GM12872 (cell line): ENCODE measurements at regions not wholly inside any gene's neighbourhood (a gene's known extent, or its start where the extent isn't known, plus 50 kb on each side); places are given as distances from the start of the nearest gene placed in this dataset.

Experiments
- TF ChIP-seq, protein P1 (sequence below): IDR thresholded peaks from 3 replicates; pipeline ENCODE4 v1.5.1; 2011; ENCODE audit warnings: low read depth, mild to moderate bottlenecking, low read length, moderate library complexity; ENCODE audit not compliant: insufficient read depth

DNA sequence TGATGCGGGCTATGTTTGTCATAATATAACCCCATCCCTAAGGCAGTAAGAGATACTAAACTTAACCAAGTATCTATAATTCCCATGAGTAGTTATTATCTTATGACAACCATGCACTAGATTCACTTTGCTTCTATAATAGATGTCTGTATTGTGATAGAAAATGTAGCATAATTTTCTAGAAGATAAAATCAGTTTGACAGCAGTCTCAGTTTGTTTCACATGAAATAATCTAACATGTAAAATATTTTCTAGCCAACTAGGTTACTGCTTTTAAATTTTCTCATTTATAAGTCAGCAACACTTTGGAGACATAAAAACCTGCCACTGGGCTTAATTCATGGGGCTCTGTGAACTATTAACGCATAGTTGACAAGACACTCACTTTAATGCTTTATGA is 1410.7 kb upstream of the ATXN8OS start:
- TF ChIP-seq, protein P1, sequence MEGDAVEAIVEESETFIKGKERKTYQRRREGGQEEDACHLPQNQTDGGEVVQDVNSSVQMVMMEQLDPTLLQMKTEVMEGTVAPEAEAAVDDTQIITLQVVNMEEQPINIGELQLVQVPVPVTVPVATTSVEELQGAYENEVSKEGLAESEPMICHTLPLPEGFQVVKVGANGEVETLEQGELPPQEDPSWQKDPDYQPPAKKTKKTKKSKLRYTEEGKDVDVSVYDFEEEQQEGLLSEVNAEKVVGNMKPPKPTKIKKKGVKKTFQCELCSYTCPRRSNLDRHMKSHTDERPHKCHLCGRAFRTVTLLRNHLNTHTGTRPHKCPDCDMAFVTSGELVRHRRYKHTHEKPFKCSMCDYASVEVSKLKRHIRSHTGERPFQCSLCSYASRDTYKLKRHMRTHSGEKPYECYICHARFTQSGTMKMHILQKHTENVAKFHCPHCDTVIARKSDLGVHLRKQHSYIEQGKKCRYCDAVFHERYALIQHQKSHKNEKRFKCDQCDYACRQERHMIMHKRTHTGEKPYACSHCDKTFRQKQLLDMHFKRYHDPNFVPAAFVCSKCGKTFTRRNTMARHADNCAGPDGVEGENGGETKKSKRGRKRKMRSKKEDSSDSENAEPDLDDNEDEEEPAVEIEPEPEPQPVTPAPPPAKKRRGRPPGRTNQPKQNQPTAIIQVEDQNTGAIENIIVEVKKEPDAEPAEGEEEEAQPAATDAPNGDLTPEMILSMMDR: no peak

DNA sequence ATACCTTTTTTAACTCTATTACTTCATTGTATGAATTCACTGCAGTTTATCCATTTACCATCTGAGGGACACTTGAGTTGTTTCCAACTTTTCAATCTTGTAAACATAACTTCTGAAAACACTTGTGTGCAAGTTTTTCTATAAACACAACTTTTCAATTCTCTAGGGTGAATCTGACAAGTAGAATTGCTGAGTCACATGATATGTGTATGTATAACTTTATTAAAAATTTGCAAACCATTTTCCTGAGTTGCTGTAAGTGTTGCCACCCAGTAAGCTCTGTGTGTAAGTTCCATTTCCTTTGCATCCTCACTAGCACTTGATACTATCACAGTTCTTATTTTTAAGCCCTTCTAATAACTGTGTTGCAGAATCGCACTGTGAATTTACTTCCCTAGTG is 1415.6 kb upstream of the ATXN8OS start:
- TF ChIP-seq, protein P1: no peak

DNA sequence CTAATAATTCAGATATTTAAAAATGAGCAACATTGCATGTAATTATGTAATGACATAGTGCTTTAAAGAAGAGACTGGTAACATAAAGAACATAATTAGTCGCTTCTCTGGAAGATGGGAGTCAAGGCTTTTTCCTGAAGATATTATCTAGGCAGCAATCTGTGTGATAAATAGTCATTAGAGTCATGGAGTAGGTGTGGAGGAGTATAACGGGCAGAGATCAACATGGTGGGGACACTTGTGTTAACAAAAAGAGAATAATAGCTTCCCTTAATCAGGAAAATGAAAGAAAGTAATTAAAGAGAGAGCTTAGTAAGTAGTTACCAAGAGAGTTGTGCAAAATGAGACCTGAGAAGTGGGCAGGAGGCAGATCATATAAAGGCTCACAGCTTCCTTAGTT is 1417.1 kb upstream of the ATXN8OS start:
- TF ChIP-seq, protein P1: no peak

DNA sequence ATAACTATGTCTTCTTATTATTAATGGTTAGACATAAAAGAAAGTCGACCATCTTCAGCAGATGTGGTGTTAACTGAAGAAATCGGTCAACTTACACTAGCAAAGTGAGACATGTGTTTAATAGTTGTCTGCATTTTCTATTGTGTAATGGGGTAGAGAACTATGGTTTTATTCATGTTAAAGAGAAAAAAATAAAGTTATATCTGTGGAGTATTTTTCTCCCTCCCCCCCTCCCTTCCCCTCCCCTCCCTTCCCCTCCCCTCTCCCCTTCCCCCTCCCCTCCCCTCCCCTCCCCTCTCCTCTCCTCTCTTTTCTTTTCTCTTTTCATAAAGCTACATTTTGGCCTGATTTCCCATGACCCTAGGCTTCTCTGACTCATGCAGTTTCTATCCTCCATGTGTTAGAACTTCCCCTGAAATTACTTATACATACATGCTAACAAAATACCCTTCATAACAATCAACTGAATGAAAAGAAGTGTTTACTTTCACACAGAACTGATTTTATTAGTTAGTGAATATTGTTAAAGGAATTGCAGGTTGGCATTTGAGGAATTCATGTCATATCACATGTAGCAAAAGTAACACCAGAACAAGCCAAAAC is 1431.0 kb upstream of the ATXN8OS start:
- TF ChIP-seq, protein P1: no peak

DNA sequence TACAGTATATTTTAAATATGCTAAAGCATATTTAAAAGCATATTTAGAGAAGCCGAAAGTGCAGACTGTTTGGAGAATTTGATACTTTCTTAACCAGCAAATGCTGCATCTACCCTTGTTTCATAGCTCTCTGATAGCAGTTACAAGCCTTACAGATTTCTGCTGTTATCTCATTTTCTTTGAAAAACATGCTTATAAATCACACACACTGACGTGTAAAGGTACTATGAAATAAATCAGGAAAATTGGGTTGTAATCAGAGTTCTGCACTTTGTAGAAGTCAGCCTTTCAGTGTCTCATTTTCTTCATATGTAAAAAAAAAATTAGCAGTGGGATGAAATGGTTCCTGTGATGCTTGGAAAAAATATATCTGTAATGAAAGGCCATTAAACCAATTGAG is 1432.4 kb upstream of the ATXN8OS start:
- TF ChIP-seq, protein P1: no peak

DNA sequence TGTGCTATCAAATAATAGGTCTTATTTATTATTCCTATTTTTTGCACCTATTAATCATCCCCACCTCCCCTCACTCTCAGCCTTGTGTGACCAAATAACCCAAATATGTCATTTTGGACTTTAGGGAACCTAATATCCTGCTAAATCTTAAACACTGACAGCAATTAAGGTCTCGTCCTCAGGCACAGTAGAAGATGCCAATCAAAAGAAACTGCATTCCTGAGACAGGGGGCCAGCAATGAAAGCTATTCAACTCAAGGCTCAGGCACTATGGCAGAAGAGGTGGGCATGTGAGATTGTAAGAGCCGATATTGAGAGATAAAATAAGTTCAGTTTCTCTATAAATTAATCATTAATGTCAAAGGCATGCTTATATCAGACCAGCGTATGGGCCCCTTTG is 1437.7 kb upstream of the PCDH9 start:
- TF ChIP-seq, protein P1: no peak

DNA sequence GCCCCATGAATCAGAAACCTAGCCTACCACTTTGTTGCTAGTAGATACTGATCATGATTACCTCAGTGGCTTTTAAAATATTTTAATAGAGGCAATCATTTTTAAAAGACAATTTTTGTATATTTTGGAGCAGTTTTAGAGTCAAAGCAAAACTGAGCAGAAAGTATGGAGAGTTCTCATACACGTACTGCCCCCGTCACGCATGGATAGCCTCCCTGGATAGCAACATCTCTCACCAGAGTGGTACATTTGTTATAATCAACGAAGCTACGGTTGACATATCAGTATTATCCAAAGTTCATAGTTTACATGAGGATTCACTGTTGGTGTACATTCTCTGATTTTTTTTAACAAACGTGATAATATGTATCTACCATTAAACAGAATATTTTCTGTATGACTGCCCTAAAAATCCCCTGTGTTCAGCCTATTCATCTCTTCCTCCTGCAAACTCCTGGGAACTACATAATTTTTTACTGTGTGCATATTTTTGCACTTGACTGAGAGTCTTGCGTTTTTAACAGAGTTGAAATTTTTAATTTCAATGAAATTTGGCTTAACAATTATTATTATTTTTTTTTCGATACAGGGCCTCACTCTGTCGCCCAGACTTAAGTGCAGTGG is 1436.8 kb upstream of the PCDH9 start:
- TF ChIP-seq, protein P1: no peak
